ENCODE measurements at regions not wholly inside any gene's neighbourhood (a gene's known extent, or its start where the extent isn't known, plus 50 kb on each side); places are given as distances from the start of the nearest gene placed in this dataset.
A peak's percentile ranks its signal among the peaks of the same experiment; 100 is the strongest.

DNA sequence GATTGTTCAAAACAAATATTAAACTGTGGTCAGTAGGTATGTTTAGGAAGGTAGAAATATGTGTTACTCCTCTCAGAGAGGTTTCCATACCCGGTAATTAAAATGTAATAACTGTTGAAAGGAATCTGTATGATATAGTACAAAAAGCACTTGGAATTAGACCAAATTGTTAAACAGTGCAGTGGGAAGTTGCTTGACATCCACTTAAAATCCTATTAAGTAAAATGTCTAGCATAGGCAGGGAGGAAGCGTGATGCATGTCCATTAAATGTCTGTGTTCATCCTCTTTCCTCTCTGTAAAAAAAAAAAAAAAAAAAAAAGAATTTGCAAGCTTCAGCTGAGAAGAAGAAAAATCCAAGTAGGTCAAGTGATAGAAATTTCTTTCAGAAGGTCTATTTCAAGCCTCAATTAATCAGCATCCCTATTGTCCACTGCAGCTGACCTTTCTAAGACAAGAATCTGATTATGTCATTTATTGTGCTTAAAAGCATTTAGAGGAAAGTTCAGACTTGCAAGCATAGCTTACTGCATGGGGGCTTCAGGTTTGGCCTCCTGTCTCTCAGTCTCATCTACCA, 265.6 kb upstream of the RGS6 start:
- no peak overlapping the region for H3K27ac Mint-ChIP-seq
- no peak for DNase-seq
- ATAC-seq = no peak
- no peaks in the 10 kb centered on the region for H3K27me3 Mint-ChIP-seq
- peaks cover 10% of the 10 kb centered on the region for H3K36me3 Mint-ChIP-seq (ENCODE audit: low read depth)
- no peaks in the 10 kb centered on the region for H3K9me3 ChIP-seq (ENCODE audit: control insufficient read depth, low read length, poor library complexity, severe bottlenecking)
- H3K4me3 Mint-ChIP-seq = no peak overlapping the region
- peaks cover 7% of the 10 kb centered on the region for H3K4me1 Mint-ChIP-seq

- H3K9me3 ChIP-seq (ENCODE audit: control insufficient read depth, low read length, poor library complexity, severe bottlenecking) = no peaks in the 10 kb centered on the region
- Mint-ChIP-seq H3K4me1 (peaks cover 7% of the 10 kb centered on the region), H3K27me3 (no peaks in the 10 kb centered on the region), H3K4me3 (no peak overlapping the region), H3K36me3 (ENCODE audit: low read depth) (peaks cover 17% of the 10 kb centered on the region), H3K27ac (no peak overlapping the region)
- DNase-seq (no peak), ATAC-seq (no peak)
Measured at GRCh38 chr14:71668186-71668912, 263.9 kb upstream of the RGS6 start.

GRCh38 chr14:71672596-71672995, 259.6 kb upstream of the RGS6 start:
- Mint-ChIP-seq H3K27ac (no peak overlapping the region), H3K27me3 (no peaks in the 10 kb centered on the region), H3K4me3 (no peak overlapping the region), H3K36me3 (ENCODE audit: low read depth) (peaks cover 19% of the 10 kb centered on the region), H3K4me1 (peaks cover under 1% of the 10 kb centered on the region)
- ATAC-seq (no peak), DNase-seq (no peak)
- no peaks in the 10 kb centered on the region for H3K9me3 ChIP-seq (ENCODE audit: control insufficient read depth, low read length, poor library complexity, severe bottlenecking)

- no peak overlapping the region for H3K4me3 Mint-ChIP-seq
- H3K27ac Mint-ChIP-seq = no peak overlapping the region
- H3K36me3 Mint-ChIP-seq (ENCODE audit: low read depth) = peaks cover 19% of the 10 kb centered on the region
- H3K9me3 ChIP-seq (ENCODE audit: control insufficient read depth, low read length, poor library complexity, severe bottlenecking) = no peaks in the 10 kb centered on the region
- H3K27me3 Mint-ChIP-seq = no peaks in the 10 kb centered on the region
- DNase-seq (no peak), ATAC-seq (no peak)
- no peaks in the 10 kb centered on the region for H3K4me1 Mint-ChIP-seq
Measured at GRCh38 chr14:71675126-71675899, 256.9 kb upstream of the RGS6 start.

GRCh38 chr14:71675900-71676287, 256.3 kb upstream of the RGS6 start:
- Mint-ChIP-seq H3K4me1 (no peaks in the 10 kb centered on the region), H3K4me3 (no peak overlapping the region), H3K36me3 (ENCODE audit: low read depth) (peaks cover 19% of the 10 kb centered on the region), H3K27ac (no peak overlapping the region), H3K27me3 (no peaks in the 10 kb centered on the region)
- DNase-seq (no peak), ATAC-seq (no peak)
- no peaks in the 10 kb centered on the region for H3K9me3 ChIP-seq (ENCODE audit: control insufficient read depth, low read length, poor library complexity, severe bottlenecking)

DNA sequence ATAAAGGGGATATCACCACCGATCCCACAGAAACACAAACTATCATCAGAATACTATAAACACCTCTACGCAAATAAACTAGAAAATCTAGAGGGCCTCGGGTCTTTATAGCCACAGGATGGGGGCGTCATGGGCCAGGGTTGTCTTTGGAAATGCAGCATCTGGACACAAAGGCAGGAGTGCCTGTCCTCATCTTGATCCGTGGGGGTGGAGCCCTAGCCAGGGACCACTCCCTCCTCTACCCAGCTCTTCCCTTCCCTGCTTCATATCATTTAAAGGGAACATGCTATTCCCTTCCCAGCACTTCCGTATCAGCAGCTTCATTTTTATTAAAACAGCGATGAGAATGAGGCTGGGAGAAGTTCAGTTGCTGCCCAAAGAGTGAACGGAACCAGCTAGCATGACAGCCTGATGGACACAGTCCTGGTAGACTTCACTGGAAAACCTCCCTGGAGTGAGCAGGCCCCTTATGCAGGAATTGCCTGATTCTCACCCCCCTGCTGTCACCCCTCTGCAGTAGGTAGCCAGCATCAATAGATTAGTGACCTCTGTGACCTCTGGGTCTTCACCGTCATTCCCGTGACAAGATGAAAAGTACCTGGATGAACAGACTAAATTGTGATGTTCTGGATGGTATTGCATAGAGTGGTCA, 251.4 kb upstream of the RGS6 start:
- Mint-ChIP-seq H3K27me3 (no peaks in the 10 kb centered on the region), H3K4me1 (no peaks in the 10 kb centered on the region), H3K4me3 (no peak overlapping the region), H3K36me3 (ENCODE audit: low read depth) (peaks cover 9% of the 10 kb centered on the region), H3K27ac (no peak overlapping the region)
- ATAC-seq (no peak), DNase-seq (no peak)
- no peaks in the 10 kb centered on the region for H3K9me3 ChIP-seq (ENCODE audit: control insufficient read depth, low read length, poor library complexity, severe bottlenecking)

DNA sequence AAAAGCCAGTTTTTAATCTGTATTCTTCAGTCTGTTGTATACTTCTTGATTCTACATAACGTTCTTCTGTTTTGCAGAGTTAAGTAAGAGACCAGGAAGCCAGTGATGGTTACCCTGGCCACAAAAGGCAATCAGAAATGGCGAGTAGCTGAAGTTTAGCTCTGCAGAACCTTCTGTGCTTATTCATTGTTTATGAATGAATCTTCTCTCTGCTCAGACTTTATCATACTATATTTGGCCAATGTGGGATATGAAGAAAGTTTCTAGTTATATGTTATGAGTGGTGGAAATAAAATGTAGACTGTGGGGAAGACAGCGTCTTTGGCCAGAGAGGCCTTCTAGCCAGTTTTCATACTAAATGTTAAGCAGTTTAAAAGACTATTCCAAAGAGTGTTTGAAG, 249.9 kb upstream of the RGS6 start:
- no peaks in the 10 kb centered on the region for H3K4me1 Mint-ChIP-seq
- H3K27ac Mint-ChIP-seq = no peak overlapping the region
- no peaks in the 10 kb centered on the region for H3K9me3 ChIP-seq (ENCODE audit: control insufficient read depth, low read length, poor library complexity, severe bottlenecking)
- no peak overlapping the region for H3K4me3 Mint-ChIP-seq
- ATAC-seq = no peak
- H3K27me3 Mint-ChIP-seq = no peaks in the 10 kb centered on the region
- H3K36me3 Mint-ChIP-seq (ENCODE audit: low read depth) = peaks cover 8% of the 10 kb centered on the region
- no peak for DNase-seq

- ATAC-seq (no peak), DNase-seq (no peak)
- H3K9me3 ChIP-seq (ENCODE audit: control insufficient read depth, low read length, poor library complexity, severe bottlenecking) = no peaks in the 10 kb centered on the region
- Mint-ChIP-seq H3K36me3 (ENCODE audit: low read depth) (peaks cover 8% of the 10 kb centered on the region), H3K4me3 (no peak overlapping the region), H3K27me3 (no peaks in the 10 kb centered on the region), H3K4me1 (no peaks in the 10 kb centered on the region), H3K27ac (no peak overlapping the region)
Measured at GRCh38 chr14:71684323-71684722, 247.9 kb upstream of the RGS6 start.

GRCh38 chr14:71686677-71687076, 245.6 kb upstream of the RGS6 start:
- Mint-ChIP-seq H3K4me1 (peaks cover 2% of the 10 kb centered on the region), H3K27me3 (no peaks in the 10 kb centered on the region), H3K27ac (no peak overlapping the region), H3K36me3 (ENCODE audit: low read depth) (peaks cover 17% of the 10 kb centered on the region), H3K4me3 (no peak overlapping the region)
- DNase-seq = no peak
- no peak for ATAC-seq
- no peaks in the 10 kb centered on the region for H3K9me3 ChIP-seq (ENCODE audit: control insufficient read depth, low read length, poor library complexity, severe bottlenecking)

GRCh38 chr14:71687166-71687831, 244.9 kb upstream of the RGS6 start:
- H3K27ac Mint-ChIP-seq = peak overlapping the region; percentile 11
- H3K9me3 ChIP-seq (ENCODE audit: control insufficient read depth, low read length, poor library complexity, severe bottlenecking) = no peaks in the 10 kb centered on the region
- no peaks in the 10 kb centered on the region for H3K27me3 Mint-ChIP-seq
- H3K4me1 Mint-ChIP-seq = peaks cover 3% of the 10 kb centered on the region
- DNase-seq = no peak
- ATAC-seq = no peak
- no peak overlapping the region for H3K4me3 Mint-ChIP-seq
- H3K36me3 Mint-ChIP-seq (ENCODE audit: low read depth) = peaks cover 19% of the 10 kb centered on the region

- ATAC-seq (no peak), DNase-seq (no peak)
- H3K27ac Mint-ChIP-seq = no peak overlapping the region
- H3K36me3 Mint-ChIP-seq (ENCODE audit: low read depth) = peaks cover 19% of the 10 kb centered on the region
- peaks cover 3% of the 10 kb centered on the region for H3K4me1 Mint-ChIP-seq
- H3K4me3 Mint-ChIP-seq = no peak overlapping the region
- no peaks in the 10 kb centered on the region for H3K27me3 Mint-ChIP-seq
- no peaks in the 10 kb centered on the region for H3K9me3 ChIP-seq (ENCODE audit: control insufficient read depth, low read length, poor library complexity, severe bottlenecking)
Measured at GRCh38 chr14:71688576-71688975, 243.7 kb upstream of the RGS6 start.

- H3K4me1 Mint-ChIP-seq = peaks cover 3% of the 10 kb centered on the region
- no peak overlapping the region for H3K4me3 Mint-ChIP-seq
- DNase-seq = no peak
- H3K27ac Mint-ChIP-seq = no peak overlapping the region
- H3K36me3 Mint-ChIP-seq (ENCODE audit: low read depth) = peaks cover 18% of the 10 kb centered on the region
- no peaks in the 10 kb centered on the region for H3K9me3 ChIP-seq (ENCODE audit: control insufficient read depth, low read length, poor library complexity, severe bottlenecking)
- no peaks in the 10 kb centered on the region for H3K27me3 Mint-ChIP-seq
- ATAC-seq = no peak
Measured at GRCh38 chr14:71690478-71690877, 241.8 kb upstream of the RGS6 start.

DNA sequence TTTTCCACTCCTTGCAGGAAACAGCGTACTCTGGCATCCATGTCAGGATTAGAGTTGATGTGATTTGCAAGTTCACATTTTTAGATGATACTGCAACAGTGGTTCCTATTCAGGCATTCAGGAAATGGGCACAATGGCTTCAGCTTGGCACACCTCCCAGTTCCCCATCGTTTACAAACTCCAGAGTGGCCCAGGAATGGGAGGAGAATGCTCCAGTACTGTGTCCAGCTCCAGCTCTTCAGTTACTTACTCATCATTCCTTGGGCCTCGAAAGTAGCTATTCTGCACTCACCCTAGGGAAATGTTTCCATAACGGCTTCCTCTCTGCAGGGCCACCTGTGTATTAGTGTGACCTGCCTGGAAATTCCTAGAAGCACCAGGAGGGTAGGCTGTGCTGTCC, 239.7 kb upstream of the RGS6 start:
- ATAC-seq (no peak), DNase-seq (no peak)
- no peaks in the 10 kb centered on the region for H3K27me3 Mint-ChIP-seq
- no peaks in the 10 kb centered on the region for H3K9me3 ChIP-seq (ENCODE audit: control insufficient read depth, low read length, poor library complexity, severe bottlenecking)
- H3K27ac Mint-ChIP-seq = no peak overlapping the region
- H3K36me3 Mint-ChIP-seq (ENCODE audit: low read depth) = peaks cover 16% of the 10 kb centered on the region
- H3K4me3 Mint-ChIP-seq = no peak overlapping the region
- peaks cover 7% of the 10 kb centered on the region for H3K4me1 Mint-ChIP-seq
